ENCODE measurements at regions not wholly inside any gene's neighbourhood (a gene's known extent, or its start where the extent isn't known, plus 50 kb on each side); places are given as distances from the start of the nearest gene placed in this dataset.

- FAIRE-seq (no peak), DNase-seq (ENCODE audit: low read depth) (no peak)
- H3K36me3 ChIP-seq (ENCODE audit: control insufficient read depth, insufficient read depth, low read length): no peaks in the 10 kb centered on the region
- no peak for TF ChIP-seq CTCF (IDR thresholded peaks at IDR 0.05; ENCODE audit: insufficient read depth, low read length, severe bottlenecking)
- no peaks in the 10 kb centered on the region for H3K27me3 ChIP-seq (ENCODE audit: control insufficient read depth, insufficient read depth, low read length)
- H3K4me3 ChIP-seq (ENCODE audit: low read depth, low read length): no peak overlapping the region
Measured at GRCh38 chr5:58199087-58199486, 260.8 kb downstream of the PLK2 start.

- no peak for DNase-seq (ENCODE audit: low read depth)
- no peaks in the 10 kb centered on the region for H3K27me3 ChIP-seq (ENCODE audit: control insufficient read depth, insufficient read depth, low read length)
- no peaks in the 10 kb centered on the region for H3K36me3 ChIP-seq (ENCODE audit: control insufficient read depth, insufficient read depth, low read length)
- no peak for FAIRE-seq
- TF ChIP-seq CTCF (IDR thresholded peaks at IDR 0.05; ENCODE audit: insufficient read depth, low read length, severe bottlenecking): no peak
- H3K4me3 ChIP-seq (ENCODE audit: low read depth, low read length): no peak overlapping the region
Measured at GRCh38 chr5:58198330-58198729, 261.6 kb downstream of the PLK2 start.

GRCh38 chr5:58197875-58198274 is 262.0 kb downstream of the PLK2 start:
- no peak for TF ChIP-seq CTCF (IDR thresholded peaks at IDR 0.05; ENCODE audit: insufficient read depth, low read length, severe bottlenecking)
- DNase-seq (ENCODE audit: low read depth): no peak
- no peak overlapping the region for H3K4me3 ChIP-seq (ENCODE audit: low read depth, low read length)
- no peaks in the 10 kb centered on the region for H3K27me3 ChIP-seq (ENCODE audit: control insufficient read depth, insufficient read depth, low read length)
- no peaks in the 10 kb centered on the region for H3K36me3 ChIP-seq (ENCODE audit: control insufficient read depth, insufficient read depth, low read length)
- no peak for FAIRE-seq

GRCh38 chr5:58191443-58191842 is 268.4 kb downstream of the PLK2 start:
- Histone ChIP-seq H3K36me3 (ENCODE audit: control insufficient read depth, insufficient read depth, low read length) (no peaks in the 10 kb centered on the region), H3K4me3 (ENCODE audit: low read depth, low read length) (no peak overlapping the region), H3K27me3 (ENCODE audit: control insufficient read depth, insufficient read depth, low read length) (no peaks in the 10 kb centered on the region)
- no peak for TF ChIP-seq CTCF (IDR thresholded peaks at IDR 0.05; ENCODE audit: insufficient read depth, low read length, severe bottlenecking)
- FAIRE-seq (no peak), DNase-seq (ENCODE audit: low read depth) (no peak)

GRCh38 chr5:58188262-58188651 is 271.6 kb downstream of the PLK2 start:
- FAIRE-seq (peak; percentile 28), DNase-seq (ENCODE audit: low read depth) (peak; percentile 91)
- TF ChIP-seq CTCF (IDR thresholded peaks at IDR 0.05; ENCODE audit: insufficient read depth, low read length, severe bottlenecking): peak; percentile 8
- Histone ChIP-seq H3K27me3 (ENCODE audit: control insufficient read depth, insufficient read depth, low read length) (no peaks in the 10 kb centered on the region), H3K36me3 (ENCODE audit: control insufficient read depth, insufficient read depth, low read length) (no peaks in the 10 kb centered on the region), H3K4me3 (ENCODE audit: low read depth, low read length) (no peak overlapping the region)

GRCh38 chr5:58187432-58188261 is 272.2 kb downstream of the PLK2 start:
- DNase-seq (ENCODE audit: low read depth) (no peak), FAIRE-seq (no peak)
- no peak for TF ChIP-seq CTCF (IDR thresholded peaks at IDR 0.05; ENCODE audit: insufficient read depth, low read length, severe bottlenecking)
- H3K4me3 ChIP-seq (ENCODE audit: low read depth, low read length): no peak overlapping the region
- no peaks in the 10 kb centered on the region for H3K27me3 ChIP-seq (ENCODE audit: control insufficient read depth, insufficient read depth, low read length)
- no peaks in the 10 kb centered on the region for H3K36me3 ChIP-seq (ENCODE audit: control insufficient read depth, insufficient read depth, low read length)
